Thoracic aorta (tissue), 2 donors: ENCODE measurements at regions not wholly inside any gene's neighbourhood (a gene's known extent, or its start where the extent isn't known, plus 50 kb on each side); places are given as distances from the start of the nearest gene placed in this dataset.

Source experiments
- ATAC-seq: fragments of 150-250 bp; one replicate; pipeline ENCODE4 v1.8.0; 2017; ENCODE audit warnings: low read depth; ENCODE audit not compliant: insufficient number of reproducible peaks, low FRiP score
- DNase-seq: peaks from one replicate; pipeline ENCODE4 v3.0.0-alpha.2; 2020; ENCODE audit warnings: low spot score
- H3K27ac ChIP-seq, 2 donors: fragments of 200-600 bp; sonication (generic); 1 replicate in 1 of 2; 2 replicates in 1 of 2; pipeline ENCODE4 v1.5.1; 2016; ENCODE audit warnings: mild to moderate bottlenecking in 2 of 2, moderate library complexity in 2 of 2
- H3K27me3 ChIP-seq: fragments of 200-600 bp; sonication (generic); replicated peaks from 2 replicates; pipeline ENCODE4 v1.6.0; 2016; ENCODE audit warnings: mild to moderate bottlenecking; ENCODE audit not compliant: insufficient read depth
- H3K36me3 ChIP-seq: fragments of 200-600 bp; sonication (generic); one replicate; pipeline ENCODE4 v1.5.1; 2016
- H3K4me1 ChIP-seq, 2 donors: fragments of 200-600 bp; sonication (generic); 1 replicate in 1 of 2; 2 replicates in 1 of 2; pipeline versions ENCODE4 v1.5.1 to v1.6.0; 2016; ENCODE audit warnings: low read depth in 2 of 2, mild to moderate bottlenecking in 1 of 2; ENCODE audit not compliant: control insufficient read depth in 1 of 2
- H3K4me3 ChIP-seq: fragments of 200-600 bp; sonication (generic); 2 replicates; pipeline ENCODE4 v1.5.1; 2016; ENCODE audit warnings: mild to moderate bottlenecking
- H3K9me3 ChIP-seq: fragments of 200-600 bp; sonication (generic); 2 replicates; pipeline ENCODE4 v1.5.1; 2016
- CTCF ChIP-seq: fragments of 200-600 bp; sonication (generic); IDR thresholded peaks from one replicate; pipeline ENCODE4 v1.5.1; 2019; ENCODE audit warnings: antibody characterized with exemption

DNA sequence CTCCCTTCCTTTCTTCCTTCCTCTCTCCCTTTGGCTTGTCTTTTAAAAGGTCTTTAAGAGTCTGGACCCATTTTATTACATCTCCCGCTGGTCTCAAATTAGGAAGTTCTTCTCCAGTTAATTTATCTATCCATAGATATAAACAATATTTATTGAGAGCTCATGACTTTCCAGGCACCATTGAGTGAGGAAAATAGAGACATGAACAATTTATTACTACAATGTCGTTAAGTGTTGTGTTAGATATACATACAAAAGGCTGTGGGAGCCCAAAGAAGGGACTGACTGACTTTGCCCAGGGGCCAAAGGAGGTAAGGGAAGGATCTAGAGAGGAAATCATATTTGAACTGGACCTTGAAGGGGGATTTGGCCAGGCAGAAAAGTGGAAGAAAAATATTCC, 51.6 kb upstream of the DEUP1 start:
- ATAC-seq (no peak), DNase-seq (no peak)
- TF ChIP-seq CTCF = no peak
- H3K27me3 ChIP-seq = no peaks in the 10 kb centered on the region
- H3K9me3 ChIP-seq = no peaks in the 10 kb centered on the region
- H3K36me3 ChIP-seq = no peaks in the 10 kb centered on the region
- no peak overlapping the region for H3K4me3 ChIP-seq
- no peaks in the 10 kb centered on the region for H3K4me1 ChIP-seq
- no peak overlapping the region for H3K27ac ChIP-seq

- DNase-seq = no peak
- H3K4me1 ChIP-seq = no peaks in the 10 kb centered on the region
- H3K4me3 ChIP-seq = no peak overlapping the region
- no peaks in the 10 kb centered on the region for H3K9me3 ChIP-seq
- no peak overlapping the region for H3K27ac ChIP-seq
- ATAC-seq = no peak
- H3K36me3 ChIP-seq = no peaks in the 10 kb centered on the region
- H3K27me3 ChIP-seq = no peaks in the 10 kb centered on the region
- TF ChIP-seq CTCF = no peak
These were observed 50.6 kb upstream of the DEUP1 start for GRCh38 chr11:93279851-93280347.
